Activated T-helper 17 cell treated with anti-CD3 and anti-CD28 coated beads, Interleukin-2, amount 50 U/mL, for 72 hours (primary cell): ENCODE measurements at regions not wholly inside any gene's neighbourhood (a gene's known extent, or its start where the extent isn't known, plus 50 kb on each side); places are given as distances from the start of the nearest gene placed in this dataset.

Experiments
- ATAC-seq: fragments of 150-1000 bp; cut with Tn5 transposase; replicated peaks from 2 replicates; pipeline ENCODE4 v1.10.0; 2021; ENCODE audit warnings: mild to moderate bottlenecking, moderate library complexity
- H3K27ac Mint-ChIP-seq: one replicate; pipeline ENCODE4 v1.8.0; 2022; ENCODE audit warnings: mixed read lengths
- H3K27me3 Mint-ChIP-seq: one replicate; pipeline ENCODE4 v1.8.0; 2022; ENCODE audit warnings: mixed read lengths
- H3K36me3 Mint-ChIP-seq: one replicate; pipeline ENCODE4 v1.8.0; 2022; ENCODE audit warnings: low read depth, mild to moderate bottlenecking, mixed read lengths
- H3K4me1 Mint-ChIP-seq: one replicate; pipeline ENCODE4 v1.8.0; 2022; ENCODE audit warnings: mixed read lengths
- H3K4me3 Mint-ChIP-seq: one replicate; pipeline ENCODE4 v1.8.0; 2022; ENCODE audit warnings: mild to moderate bottlenecking, mixed read lengths
- H3K9me3 Mint-ChIP-seq: one replicate; pipeline ENCODE4 v1.8.0; 2022; ENCODE audit warnings: mixed read lengths

GRCh38 chr11:80990885-80991284 is 1550.1 kb upstream of the TENM4 start:
- Mint-ChIP-seq H3K9me3 (peaks cover 35% of the 10 kb centered on the region), H3K4me1 (no peaks in the 10 kb centered on the region), H3K27ac (no peak overlapping the region), H3K36me3 (no peaks in the 10 kb centered on the region), H3K27me3 (no peaks in the 10 kb centered on the region), H3K4me3 (no peak overlapping the region)
- ATAC-seq = no peak

GRCh38 chr11:80987171-80987570 is 1546.3 kb upstream of the TENM4 start:
- no peak overlapping the region for H3K27ac Mint-ChIP-seq
- H3K9me3 Mint-ChIP-seq = peaks cover 33% of the 10 kb centered on the region
- H3K27me3 Mint-ChIP-seq = no peaks in the 10 kb centered on the region
- no peak overlapping the region for H3K4me3 Mint-ChIP-seq
- ATAC-seq = no peak
- no peaks in the 10 kb centered on the region for H3K4me1 Mint-ChIP-seq
- H3K36me3 Mint-ChIP-seq = no peaks in the 10 kb centered on the region

GRCh38 chr11:80986421-80987074 is 1545.7 kb upstream of the TENM4 start:
- H3K4me1 Mint-ChIP-seq = no peaks in the 10 kb centered on the region
- no peaks in the 10 kb centered on the region for H3K27me3 Mint-ChIP-seq
- H3K36me3 Mint-ChIP-seq = no peaks in the 10 kb centered on the region
- no peak for ATAC-seq
- H3K9me3 Mint-ChIP-seq = peaks cover 35% of the 10 kb centered on the region
- no peak overlapping the region for H3K27ac Mint-ChIP-seq
- H3K4me3 Mint-ChIP-seq = no peak overlapping the region

- Mint-ChIP-seq H3K36me3 (no peaks in the 10 kb centered on the region), H3K4me1 (no peaks in the 10 kb centered on the region), H3K27ac (no peak overlapping the region), H3K4me3 (no peak overlapping the region), H3K27me3 (no peaks in the 10 kb centered on the region), H3K9me3 (peaks cover 16% of the 10 kb centered on the region)
- ATAC-seq = no peak
These were observed 1539.4 kb upstream of the TENM4 start for GRCh38 chr11:80980227-80980626.

- Mint-ChIP-seq H3K4me3 (no peak overlapping the region), H3K27me3 (no peaks in the 10 kb centered on the region), H3K4me1 (no peaks in the 10 kb centered on the region), H3K36me3 (no peaks in the 10 kb centered on the region), H3K9me3 (peaks cover 17% of the 10 kb centered on the region), H3K27ac (no peak overlapping the region)
- no peak for ATAC-seq
These were observed 1533.0 kb upstream of the TENM4 start for GRCh38 chr11:80973786-80974185.

GRCh38 chr11:80970037-80970436 is 1529.2 kb upstream of the TENM4 start:
- Mint-ChIP-seq H3K36me3 (no peaks in the 10 kb centered on the region), H3K4me3 (no peak overlapping the region), H3K27me3 (no peaks in the 10 kb centered on the region), H3K9me3 (peaks cover 13% of the 10 kb centered on the region), H3K27ac (no peak overlapping the region), H3K4me1 (no peaks in the 10 kb centered on the region)
- no peak for ATAC-seq

GRCh38 chr11:80967649-80968048 is 1526.8 kb upstream of the TENM4 start:
- Mint-ChIP-seq H3K27me3 (no peaks in the 10 kb centered on the region), H3K9me3 (peaks cover 24% of the 10 kb centered on the region), H3K4me3 (no peak overlapping the region), H3K36me3 (no peaks in the 10 kb centered on the region), H3K27ac (no peak overlapping the region), H3K4me1 (no peaks in the 10 kb centered on the region)
- ATAC-seq = no peak

- no peak for ATAC-seq
These were observed 1519.7 kb upstream of the TENM4 start for GRCh38 chr11:80960381-80961029.

GRCh38 chr11:80959751-80960150 is 1518.9 kb upstream of the TENM4 start:
- Mint-ChIP-seq H3K36me3 (no peaks in the 10 kb centered on the region), H3K27me3 (no peaks in the 10 kb centered on the region), H3K4me1 (no peaks in the 10 kb centered on the region), H3K4me3 (no peak overlapping the region), H3K27ac (no peak overlapping the region), H3K9me3 (peaks cover 29% of the 10 kb centered on the region)
- no peak for ATAC-seq

More at GRCh38 chr11:80960381-80961029, 1519.7 kb upstream of the TENM4 start:
- no peaks in the 10 kb centered on the region for H3K36me3 Mint-ChIP-seq
- no peak overlapping the region for H3K4me3 Mint-ChIP-seq
- H3K27me3 Mint-ChIP-seq = no peaks in the 10 kb centered on the region
- H3K4me1 Mint-ChIP-seq = no peaks in the 10 kb centered on the region
- H3K9me3 Mint-ChIP-seq = peaks cover 31% of the 10 kb centered on the region
- H3K27ac Mint-ChIP-seq = no peak overlapping the region

- H3K27me3 Mint-ChIP-seq = no peaks in the 10 kb centered on the region
- H3K4me1 Mint-ChIP-seq = no peaks in the 10 kb centered on the region
- no peaks in the 10 kb centered on the region for H3K36me3 Mint-ChIP-seq
- no peak overlapping the region for H3K4me3 Mint-ChIP-seq
- ATAC-seq = no peak
- no peak overlapping the region for H3K27ac Mint-ChIP-seq
- peaks cover 24% of the 10 kb centered on the region for H3K9me3 Mint-ChIP-seq
These were observed 1518.2 kb upstream of the TENM4 start for GRCh38 chr11:80958987-80959386.

- H3K9me3 Mint-ChIP-seq = peaks cover 20% of the 10 kb centered on the region
- H3K4me3 Mint-ChIP-seq = no peak overlapping the region
- H3K27ac Mint-ChIP-seq = no peak overlapping the region
- H3K27me3 Mint-ChIP-seq = no peaks in the 10 kb centered on the region
- H3K4me1 Mint-ChIP-seq = no peaks in the 10 kb centered on the region
- no peak for ATAC-seq
- no peaks in the 10 kb centered on the region for H3K36me3 Mint-ChIP-seq
These were observed 1517.5 kb upstream of the TENM4 start for GRCh38 chr11:80958361-80958760.

GRCh38 chr11:80955588-80955987 is 1514.8 kb upstream of the TENM4 start:
- Mint-ChIP-seq H3K9me3 (peaks cover 17% of the 10 kb centered on the region), H3K4me1 (no peaks in the 10 kb centered on the region), H3K27ac (no peak overlapping the region), H3K27me3 (no peaks in the 10 kb centered on the region), H3K36me3 (no peaks in the 10 kb centered on the region), H3K4me3 (no peak overlapping the region)
- ATAC-seq = no peak

- Mint-ChIP-seq H3K4me3 (no peak overlapping the region), H3K9me3 (peaks cover 21% of the 10 kb centered on the region), H3K27ac (no peak overlapping the region), H3K27me3 (no peaks in the 10 kb centered on the region), H3K4me1 (no peaks in the 10 kb centered on the region), H3K36me3 (no peaks in the 10 kb centered on the region)
- no peak for ATAC-seq
These were observed 1508.0 kb upstream of the TENM4 start for GRCh38 chr11:80948781-80949180.

- no peak for ATAC-seq
- Mint-ChIP-seq H3K27me3 (no peaks in the 10 kb centered on the region), H3K4me1 (no peaks in the 10 kb centered on the region), H3K27ac (no peak overlapping the region), H3K36me3 (no peaks in the 10 kb centered on the region), H3K9me3 (peaks cover 18% of the 10 kb centered on the region), H3K4me3 (no peak overlapping the region)
These were observed 1503.9 kb upstream of the TENM4 start for GRCh38 chr11:80944758-80945157.

GRCh38 chr11:80943226-80943625 is 1502.4 kb upstream of the TENM4 start:
- Mint-ChIP-seq H3K4me1 (no peaks in the 10 kb centered on the region), H3K27ac (no peak overlapping the region), H3K4me3 (no peak overlapping the region), H3K9me3 (peaks cover 11% of the 10 kb centered on the region), H3K36me3 (no peaks in the 10 kb centered on the region), H3K27me3 (no peaks in the 10 kb centered on the region)
- no peak for ATAC-seq
